IMR-90 (cell line): ENCODE measurements at regions not wholly inside any gene's neighbourhood (a gene's known extent, or its start where the extent isn't known, plus 50 kb on each side); places are given as distances from the start of the nearest gene placed in this dataset.

Source experiments
- ATAC-seq: fragments of 200-7000 bp; cut with Tn5 transposase; 2 replicates; pipeline ENCODE4 v1.9.1; 2020; ENCODE audit warnings: low read depth, mild to moderate bottlenecking, moderate library complexity
- BruUV-seq: library from RNA; stranded (reverse); fragments of 400-500 nt; replicated peaks from 2 replicates; lab custom pipeline; 2021; lab: Mats Ljungman, UMichigan
- CTCF ChIA-PET: fragments of 300-600 bp; formaldehyde crosslinking; extraction: SDS; loops from one replicate; lab custom pipeline; 2021; ENCODE audit warnings: antibody characterized with exemption; lab: Yijun Ruan, JAX
- POLR2A ChIA-PET: fragments of 300-600 bp; sonication (Branson Sonifier 250); formaldehyde crosslinking; loops from one replicate; lab custom pipeline; 2022; ENCODE audit warnings: antibody characterized with exemption; ENCODE audit not compliant: unreplicated experiment; lab: Charles Lee
- DNase-seq: peaks from one replicate; pipeline ENCODE4 v3.0.0; 2013
- H2AFZ ChIP-seq: replicated peaks from 2 replicates; pipeline ENCODE3; 2013; ENCODE audit warnings: low read length, mild to moderate bottlenecking; ENCODE audit not compliant: poor library complexity
- H2AK5ac ChIP-seq: 2 replicates; pipeline ENCODE4 v1.6.1; 2013; ENCODE audit warnings: low read depth, low read length, inconsistent platforms
- H2AK9ac ChIP-seq: replicated peaks from 2 replicates; pipeline ENCODE3; 2013; ENCODE audit warnings: mild to moderate bottlenecking, low read depth, low read length, moderate library complexity; ENCODE audit not compliant: poor library complexity
- H2BK120ac ChIP-seq: 2 replicates; pipeline ENCODE4 v1.6.1; 2013; ENCODE audit warnings: low read depth, low read length, inconsistent platforms
- H2BK15ac ChIP-seq: 3 replicates; pipeline ENCODE4 v1.6.1; 2013; ENCODE audit warnings: low read depth, low read length, inconsistent platforms
- H2BK20ac ChIP-seq: 2 replicates; pipeline ENCODE4 v1.6.1; 2013; ENCODE audit warnings: low read depth, mild to moderate bottlenecking, inconsistent platforms, low read length, moderate library complexity
- H2BK5ac ChIP-seq: 2 replicates; pipeline ENCODE4 v1.6.1; 2013; ENCODE audit warnings: mild to moderate bottlenecking, low read depth, low read length, inconsistent platforms; ENCODE audit not compliant: poor library complexity, severe bottlenecking
- H3K14ac ChIP-seq: replicated peaks from 2 replicates; pipeline ENCODE4 v1.6.1; 2013; ENCODE audit warnings: low read depth, low read length, inconsistent platforms
- H3K18ac ChIP-seq: 2 replicates; pipeline ENCODE4 v1.6.1; 2013; ENCODE audit warnings: low read depth, low read length, control low read depth
- H3K23ac ChIP-seq: 2 replicates; pipeline ENCODE4 v1.6.1; 2013; ENCODE audit warnings: low read depth, low read length, inconsistent platforms
- H3K27ac ChIP-seq: 2 replicates; pipeline ENCODE4 v1.5.1; 2013; ENCODE audit warnings: mild to moderate bottlenecking, control low read depth, low read length; ENCODE audit not compliant: insufficient read depth
- H3K27me3 ChIP-seq: 2 replicates; pipeline ENCODE4 v1.6.1; 2013; ENCODE audit warnings: low read length; ENCODE audit not compliant: control insufficient read depth, insufficient read depth
- H3K36me3 ChIP-seq: 2 replicates; pipeline ENCODE4 v1.6.1; 2013; ENCODE audit warnings: low read length, mixed read lengths; ENCODE audit not compliant: control insufficient read depth, insufficient read depth
- H3K4ac ChIP-seq: 2 replicates; pipeline ENCODE4 v1.6.1; 2013; ENCODE audit warnings: low read depth, low read length, inconsistent platforms
- H3K4me1 ChIP-seq: 2 replicates; pipeline ENCODE4 v1.6.1; 2013; ENCODE audit warnings: low read length, mixed read lengths; ENCODE audit not compliant: control insufficient read depth, insufficient read depth
- H3K4me2 ChIP-seq: 2 replicates; pipeline ENCODE4 v1.6.1; 2013; ENCODE audit warnings: low read depth, mild to moderate bottlenecking, control low read depth, low read length, moderate library complexity
- H3K4me3 ChIP-seq: 2 replicates; pipeline ENCODE4 v1.5.1; 2013; ENCODE audit warnings: low read depth, mild to moderate bottlenecking, control low read depth, low read length, moderate library complexity; ENCODE audit not compliant: insufficient read depth
- H3K56ac ChIP-seq: 2 replicates; pipeline ENCODE4 v1.6.1; 2013; ENCODE audit warnings: low read length, inconsistent platforms; ENCODE audit not compliant: insufficient read depth; ENCODE audit errors: extremely low read depth
- H3K79me1 ChIP-seq, 2 experiments: 2 replicates each; pipeline ENCODE4 v1.6.1; 2013; ENCODE audit warnings: low read length in 2 of 2, inconsistent platforms in 1 of 2, low read depth in 1 of 2
- H3K9ac ChIP-seq: 2 replicates; pipeline ENCODE4 v1.6.1; 2013; ENCODE audit warnings: low read depth, low read length, control low read depth
- H3K9me1 ChIP-seq: 2 replicates; pipeline ENCODE4 v1.6.1; 2013; ENCODE audit warnings: low read length, inconsistent platforms; ENCODE audit not compliant: insufficient read depth
- H3K9me3 ChIP-seq: 2 replicates; pipeline ENCODE4 v1.6.1; 2013; ENCODE audit warnings: low read length; ENCODE audit not compliant: control insufficient read depth, insufficient read depth
- H4K20me1 ChIP-seq: 2 replicates; pipeline ENCODE4 v1.6.1; 2013; ENCODE audit warnings: low read length, inconsistent platforms; ENCODE audit not compliant: insufficient read depth
- H4K5ac ChIP-seq: 2 replicates; pipeline ENCODE4 v1.6.1; 2013; ENCODE audit warnings: mild to moderate bottlenecking, low read depth, low read length, control low read depth
- H4K8ac ChIP-seq, 2 experiments: 2 replicates each; pipeline ENCODE4 v1.6.1; 2013; ENCODE audit warnings: low read depth in 2 of 2, low read length in 2 of 2, control low read depth in 1 of 2, inconsistent platforms in 1 of 2
- H4K91ac ChIP-seq: 2 replicates; pipeline ENCODE4 v1.6.1; 2013; ENCODE audit warnings: low read depth, low read length, inconsistent platforms; ENCODE audit not compliant: insufficient read depth
- BHLHE40 ChIP-seq: fragments of 150-350 bp; IDR thresholded peaks from 2 replicates; pipeline ENCODE4 v1.6.1; 2016; ENCODE audit warnings: mild to moderate bottlenecking, low read depth, low read length
- CEBPB ChIP-seq: IDR thresholded peaks from 2 replicates; pipeline ENCODE4 v1.6.1; 2012; ENCODE audit warnings: low read depth, low read length, improper control_type of control experiment
- FOS ChIP-seq: fragments of 150-350 bp; IDR thresholded peaks from 2 replicates; pipeline ENCODE4 v1.6.1; 2016; ENCODE audit warnings: low read depth, low read length
- MAZ ChIP-seq: IDR thresholded peaks from 2 replicates; pipeline ENCODE4 v1.6.1; 2012; ENCODE audit warnings: low read depth, mild to moderate bottlenecking, low read length, improper control_type of control experiment, moderate library complexity, borderline replicate concordance
- WGBS, 2 experiments: methylation state at CpG; one replicate each; pipeline versions ENCODE4 v1.1.5 to v1.1.7; 2013; ENCODE audit warnings: missing lambda C conversion rate in 2 of 2; ENCODE audit not compliant: insufficient read length in 1 of 2; ENCODE audit errors: extremely low coverage in 2 of 2; 5-methylcytosine and 5-hydroxymethylcytosine counted together
- dilution Hi-C: fragments of 300-500 bp; cut with HindIII; formaldehyde crosslinking; loops from one replicate; pipeline ENCODE4 v1.14.3; 2018; ENCODE audit warnings: low sequenced_read_pairs; ENCODE audit not compliant: unreplicated experiment
- in situ Hi-C: fragments of 300-500 bp; cut with MboI; formaldehyde crosslinking; loops from 3 replicates; pipeline ENCODE4 v1.14.3; 2019; ENCODE audit warnings: low sequenced_read_pairs, inconsistent platforms, mixed read lengths
- intact Hi-C: fragments of 100-400 bp; cut with micrococcal nuclease; formaldehyde crosslinking; loops from 2 replicates; pipeline ENCODE4 v1.10.0; 2022

DNA sequence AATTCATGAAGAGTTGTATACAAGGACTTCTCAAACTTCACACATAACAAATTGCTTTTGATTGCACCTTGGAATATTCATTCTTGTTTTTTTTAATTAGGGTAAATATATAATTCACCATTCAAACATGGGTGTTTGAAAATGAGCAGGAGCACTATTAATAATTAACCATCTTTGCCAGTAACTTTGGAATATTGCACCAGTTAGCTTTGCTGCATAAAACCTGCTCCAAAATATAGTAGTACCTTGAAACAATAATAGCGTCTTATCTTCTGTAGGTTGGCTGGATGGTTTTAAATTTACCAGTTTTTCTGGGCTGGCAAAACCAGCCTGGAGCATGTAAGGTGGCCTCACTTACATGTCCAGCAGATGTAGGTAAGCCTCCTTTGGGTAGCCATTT lies 1112.4 kb downstream of the TRHDE start:
- no peak for DNase-seq
- no peak overlapping the region for H2AFZ ChIP-seq
- in situ Hi-C loops = no loop called here
- no peak overlapping the region for H3K4ac ChIP-seq
- no peak for ATAC-seq
- H4K5ac ChIP-seq = no peak overlapping the region
- no peaks in the 10 kb centered on the region for H3K9me1 ChIP-seq
- no peaks in the 10 kb centered on the region for H3K79me1 ChIP-seq
- TF ChIP-seq CEBPB = no peak
- TF ChIP-seq MAZ = no peak
- no peak for TF ChIP-seq BHLHE40
- no peak for TF ChIP-seq FOS
- H3K56ac ChIP-seq = no peak overlapping the region
- H3K4me2 ChIP-seq = no peak overlapping the region
- no peak overlapping the region for H2BK120ac ChIP-seq
- H4K8ac ChIP-seq = no peak overlapping the region
- H3K9me3 ChIP-seq = no peaks in the 10 kb centered on the region; the same call in 1 of the 2 replicates
- no peak overlapping the region for H3K9ac ChIP-seq
- no TSS peak for BruUV-seq
- no peaks in the 10 kb centered on the region for H3K36me3 ChIP-seq
- no peak overlapping the region for H3K27ac ChIP-seq
- no peak overlapping the region for H2BK5ac ChIP-seq
- H3K14ac ChIP-seq = no peak overlapping the region
- H3K4me1 ChIP-seq = no peaks in the 10 kb centered on the region
- WGBS, 2 experiments = no CpG with 5 or more reads among the region's 1 CpG
- no peak overlapping the region for H3K23ac ChIP-seq
- H4K20me1 ChIP-seq = no peaks in the 10 kb centered on the region
- no peak overlapping the region for H3K4me3 ChIP-seq
- POLR2A ChIA-PET = no interaction called here
- H2BK20ac ChIP-seq = no peak overlapping the region
- intact Hi-C loops = no loop called here
- dilution Hi-C loops = no loop called here
- no peak overlapping the region for H2BK15ac ChIP-seq
- no peak overlapping the region for H3K18ac ChIP-seq
- no peak overlapping the region for H2AK9ac ChIP-seq
- CTCF ChIA-PET = no interaction called here
- H2AK5ac ChIP-seq = no peak overlapping the region
- no peak overlapping the region for H4K91ac ChIP-seq
- no peaks in the 10 kb centered on the region for H3K27me3 ChIP-seq
